ENCODE measurements at regions not wholly inside any gene's neighbourhood (a gene's known extent, or its start where the extent isn't known, plus 50 kb on each side); places are given as distances from the start of the nearest gene placed in this dataset.
"Not testable (repeated sequence)": the region's sequence is repeated elsewhere in the genome, so short reads cannot be mapped to it uniquely, and the experiment has no call there.

DNA sequence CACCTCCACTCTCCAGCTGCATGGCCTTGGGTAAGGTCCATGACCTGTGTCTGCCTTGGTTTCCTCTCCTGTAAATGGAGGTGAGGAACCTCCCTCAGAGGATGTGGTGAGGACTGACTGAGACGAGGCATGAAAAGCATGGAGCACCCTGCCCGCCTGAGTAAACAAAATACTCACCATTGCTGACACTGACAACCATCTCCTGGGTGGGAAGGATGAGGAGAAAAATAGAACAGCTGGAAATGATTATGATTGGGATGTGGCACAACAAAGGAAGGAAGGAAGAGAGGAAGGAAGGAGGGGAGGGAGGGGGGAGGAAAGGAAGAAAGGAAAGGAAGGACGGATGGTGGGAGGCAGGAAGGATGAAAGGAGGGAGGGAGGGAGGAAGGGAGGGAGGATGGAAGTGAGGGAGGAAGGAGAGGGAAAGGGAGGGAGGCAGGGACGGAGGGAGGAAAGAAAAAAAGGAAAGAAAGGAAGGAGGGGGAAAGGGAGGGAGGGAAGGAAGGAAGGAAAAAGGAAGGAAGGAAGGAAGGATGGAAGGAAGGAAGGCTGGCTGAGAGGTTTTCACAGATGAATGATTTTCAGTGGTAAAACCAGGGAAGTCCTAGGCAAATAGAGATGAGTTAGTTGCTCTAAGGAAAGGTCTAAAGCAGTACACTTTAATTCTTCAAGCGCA is 276.5 kb upstream of the XYLT1 start:
- no peak for DNase-seq (ENCODE audit: low spot score)
- Mint-ChIP-seq H3K27ac (no peak overlapping the region), H3K27me3 (peaks cover 15 to 16% of the 10 kb centered on the region in 2 donors)

DNA sequence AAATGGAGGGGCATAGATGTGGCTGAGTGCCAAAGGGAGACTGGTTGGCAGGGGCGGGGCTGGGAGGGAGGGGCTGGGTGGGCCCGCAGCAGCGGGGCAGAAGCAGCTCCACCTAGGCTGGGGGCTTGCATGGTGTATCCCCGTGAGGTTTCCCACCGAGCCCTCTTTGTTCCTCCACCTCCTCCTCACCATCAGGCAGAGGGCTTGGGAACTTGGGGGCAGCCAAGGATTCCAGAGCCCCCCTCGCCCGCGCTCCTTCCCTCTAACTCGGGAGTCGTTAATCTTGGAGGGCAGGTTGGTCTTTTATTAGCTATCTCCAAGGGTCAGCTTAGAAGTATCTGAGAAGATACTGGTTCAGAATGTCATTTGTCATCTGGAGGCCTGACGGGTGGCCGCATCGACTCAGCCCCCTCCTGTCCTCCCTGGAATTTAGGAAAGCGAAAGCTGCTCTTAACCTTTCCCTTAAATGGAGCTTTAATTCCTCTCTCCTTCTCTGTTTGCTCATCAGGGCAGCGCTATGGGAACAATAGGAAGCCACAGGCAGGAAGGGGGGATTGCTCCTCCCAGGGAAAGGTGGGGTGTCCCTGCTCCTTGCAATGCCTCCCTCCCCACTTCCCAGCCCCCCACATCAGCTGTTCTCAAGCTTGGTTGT is 274.3 kb upstream of the XYLT1 start:
- Mint-ChIP-seq H3K36me3 (peaks cover 5% of the 10 kb centered on the region), H3K4me3 (no peak overlapping the region), H3K27me3 (peaks cover 15 to 16% of the 10 kb centered on the region in 2 donors), H3K9me3 (peaks cover 4% of the 10 kb centered on the region), H3K27ac (no peak overlapping the region), H3K4me1 (ENCODE audit: low read depth in 2 of 2) (no peaks in the 10 kb centered on the region)
- ATAC-seq (no peak), DNase-seq (ENCODE audit: low spot score) (no peak)

More for the DNA sequence above, 276.5 kb upstream of the XYLT1 start:
- ATAC-seq, result no peak
- no peak overlapping the region for H3K4me3 Mint-ChIP-seq
- H3K4me1 Mint-ChIP-seq (ENCODE audit: low read depth in 2 of 2), result no peaks in the 10 kb centered on the region
- H3K9me3 Mint-ChIP-seq, result peaks cover 4% of the 10 kb centered on the region
- H3K36me3 Mint-ChIP-seq, result peaks cover 5% of the 10 kb centered on the region

DNA sequence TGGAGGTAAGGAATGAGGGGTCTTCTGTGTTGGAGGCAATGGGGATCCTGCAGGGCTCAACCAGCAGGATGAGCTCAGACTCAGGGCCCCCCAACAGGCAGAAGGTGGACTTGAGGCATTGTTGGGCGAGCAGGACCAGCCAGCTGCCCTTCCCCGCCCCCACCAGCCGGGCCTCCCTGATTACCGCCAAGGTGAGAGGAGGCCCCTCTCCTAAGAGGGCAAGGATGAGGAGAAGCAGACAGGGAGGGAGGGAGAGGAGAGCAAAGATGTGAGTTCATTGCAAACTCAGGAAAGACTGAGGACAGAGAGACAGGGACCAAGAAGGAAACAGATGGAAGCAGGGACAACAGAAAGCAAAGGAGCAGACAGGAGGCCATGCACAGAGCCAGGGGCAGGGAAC is 272.8 kb upstream of the XYLT1 start:
- ATAC-seq, result no peak
- Mint-ChIP-seq H3K4me3 (no peak overlapping the region), H3K9me3 (no peaks in the 10 kb centered on the region), H3K27ac (no peak overlapping the region), H3K27me3 (peaks cover 10 to 13% of the 10 kb centered on the region in 2 donors), H3K4me1 (ENCODE audit: low read depth in 2 of 2) (no peaks in the 10 kb centered on the region), H3K36me3 (no peaks in the 10 kb centered on the region)
- no peak for DNase-seq (ENCODE audit: low spot score)

DNA sequence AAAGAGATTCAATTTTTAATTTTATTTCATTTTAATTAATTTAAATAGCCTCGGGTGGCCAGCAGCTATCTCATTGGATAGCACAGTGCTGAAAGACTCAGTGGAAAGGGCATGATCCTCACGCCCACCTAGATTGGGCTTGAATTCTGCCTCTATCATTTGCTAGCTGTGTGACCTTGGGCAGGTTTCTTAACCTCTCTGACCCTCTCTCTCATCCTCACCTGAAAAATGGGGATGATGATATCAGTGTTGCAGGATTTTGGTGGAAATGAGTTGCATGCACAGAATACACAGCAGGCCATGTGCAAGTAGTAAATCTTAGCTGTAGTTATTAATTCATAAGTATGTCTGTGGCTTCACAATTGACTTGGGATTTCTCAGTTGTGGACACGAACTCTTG is 272.4 kb upstream of the XYLT1 start:
- Mint-ChIP-seq H3K27ac (no peak overlapping the region), H3K27me3 (peaks cover 9 to 12% of the 10 kb centered on the region in 2 donors), H3K36me3 (no peaks in the 10 kb centered on the region), H3K4me1 (ENCODE audit: low read depth in 2 of 2) (no peaks in the 10 kb centered on the region), H3K9me3 (no peaks in the 10 kb centered on the region), H3K4me3 (no peak overlapping the region)
- DNase-seq (ENCODE audit: low spot score) (no peak), ATAC-seq (no peak)

DNA sequence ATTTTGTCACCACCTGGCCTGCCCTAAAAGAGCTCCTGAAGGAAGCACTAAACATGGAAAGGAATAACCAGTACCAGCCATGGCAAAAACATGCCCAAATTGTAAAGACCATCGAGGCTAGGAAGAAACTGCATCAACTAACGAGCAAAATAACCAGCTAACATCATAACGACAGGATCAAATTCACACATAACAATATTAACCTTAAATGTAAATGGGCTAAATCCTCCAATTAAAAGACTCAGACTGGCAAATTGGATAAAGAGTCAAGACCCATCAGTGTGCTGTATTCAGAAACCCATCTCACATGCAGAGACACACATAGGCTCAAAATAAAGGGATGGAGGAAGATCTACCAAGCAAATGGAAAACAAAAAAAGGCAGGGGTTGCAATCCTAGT is 264.3 kb upstream of the XYLT1 start:
- H3K27me3 Mint-ChIP-seq, result peaks cover 15 to 26% of the 10 kb centered on the region in 2 donors
- H3K4me1 Mint-ChIP-seq (ENCODE audit: low read depth in 2 of 2); H3K4me3 Mint-ChIP-seq; DNase-seq (ENCODE audit: low spot score); H3K9me3 Mint-ChIP-seq; H3K27ac Mint-ChIP-seq; H3K36me3 Mint-ChIP-seq; ATAC-seq: not testable (repeated sequence)

DNA sequence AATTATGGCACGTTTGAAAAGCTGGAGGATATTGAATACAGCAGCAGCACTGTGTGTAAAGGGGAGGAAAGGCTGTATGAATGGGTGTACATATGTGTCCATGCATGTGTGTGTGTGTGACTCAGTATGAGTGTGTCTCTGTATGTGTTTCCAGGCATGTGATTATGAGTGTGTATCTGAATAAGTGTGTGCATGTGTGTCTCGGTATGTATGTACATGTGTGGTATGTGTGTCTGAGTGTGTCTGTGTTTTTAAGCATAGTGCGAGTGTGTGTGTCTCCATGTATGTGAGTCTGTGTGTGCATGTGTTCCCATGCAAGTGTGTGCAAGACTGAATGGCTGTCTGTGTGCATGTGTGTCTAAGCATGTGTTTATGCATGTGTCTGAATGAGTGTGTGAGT is 259.1 kb upstream of the XYLT1 start:
- Mint-ChIP-seq H3K27ac (no peak overlapping the region), H3K27me3 (peaks cover 13 to 31% of the 10 kb centered on the region in 2 donors), H3K9me3 (no peaks in the 10 kb centered on the region), H3K36me3 (no peaks in the 10 kb centered on the region), H3K4me1 (ENCODE audit: low read depth in 2 of 2) (no peaks in the 10 kb centered on the region), H3K4me3 (no peak overlapping the region)
- ATAC-seq, result no peak
- DNase-seq (ENCODE audit: low spot score), result no peak

DNA sequence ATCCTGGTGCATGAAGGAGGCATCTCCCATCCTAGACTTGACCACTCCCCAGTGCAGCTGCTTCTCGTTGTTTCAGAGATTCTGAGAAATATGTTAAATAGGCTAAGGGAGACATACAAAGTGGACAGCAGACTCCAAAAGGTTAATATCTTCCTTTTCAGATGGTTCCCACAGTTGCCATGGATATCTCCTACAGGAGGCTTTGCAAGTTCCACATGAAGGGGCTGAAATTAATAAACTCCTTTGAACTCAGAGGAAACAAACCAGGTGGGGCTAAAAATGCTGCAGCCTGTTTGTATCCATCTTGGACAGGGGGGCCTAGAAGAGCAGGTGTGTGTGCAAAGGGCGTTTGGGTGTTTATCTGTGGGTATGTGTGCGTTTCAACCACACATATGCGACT is 257.4 kb upstream of the XYLT1 start:
- Mint-ChIP-seq H3K27me3 (peaks cover 9 to 25% of the 10 kb centered on the region in 2 donors), H3K9me3 (no peaks in the 10 kb centered on the region)

DNA sequence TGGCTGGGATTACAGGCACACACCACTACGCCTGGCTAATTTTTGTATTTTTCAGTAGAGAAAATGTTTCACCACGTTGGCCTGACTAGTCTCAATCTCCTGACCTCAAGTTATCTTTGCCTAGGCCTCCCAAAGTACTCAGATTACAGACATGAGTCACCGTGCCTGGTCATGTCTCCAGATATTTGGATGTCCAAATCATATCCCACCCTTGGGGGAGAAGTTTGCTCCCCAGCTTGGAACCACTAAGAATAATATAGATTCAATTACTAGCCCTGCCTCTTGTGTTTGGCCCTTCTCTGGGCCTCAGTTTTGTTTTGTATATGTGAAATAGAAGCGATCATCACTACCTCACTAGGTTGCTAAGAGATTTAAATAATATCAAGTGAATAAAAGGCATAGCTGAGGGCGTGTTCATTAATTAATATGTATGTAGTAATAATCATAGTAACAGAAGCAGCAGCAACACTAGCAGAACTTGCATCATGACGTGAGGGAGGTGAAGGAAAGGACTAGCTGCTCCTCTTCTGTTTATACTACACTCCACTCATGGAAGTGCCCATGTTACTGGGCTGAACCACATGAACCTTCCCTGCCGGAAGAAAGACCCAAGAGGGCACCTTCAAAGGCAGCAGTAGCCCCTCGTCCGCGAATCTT is 253.6 kb upstream of the XYLT1 start:
- Mint-ChIP-seq H3K4me1 (ENCODE audit: low read depth in 2 of 2) (no peaks in the 10 kb centered on the region), H3K27ac (no peak overlapping the region)
- ATAC-seq, result no peak

More for the DNA sequence above, 257.4 kb upstream of the XYLT1 start:
- H3K4me1 Mint-ChIP-seq (ENCODE audit: low read depth in 2 of 2), result no peaks in the 10 kb centered on the region
- H3K4me3 Mint-ChIP-seq, result no peak overlapping the region
- no peaks in the 10 kb centered on the region for H3K36me3 Mint-ChIP-seq
- no peak for DNase-seq (ENCODE audit: low spot score)
- no peak for ATAC-seq
- no peak overlapping the region for H3K27ac Mint-ChIP-seq

DNA sequence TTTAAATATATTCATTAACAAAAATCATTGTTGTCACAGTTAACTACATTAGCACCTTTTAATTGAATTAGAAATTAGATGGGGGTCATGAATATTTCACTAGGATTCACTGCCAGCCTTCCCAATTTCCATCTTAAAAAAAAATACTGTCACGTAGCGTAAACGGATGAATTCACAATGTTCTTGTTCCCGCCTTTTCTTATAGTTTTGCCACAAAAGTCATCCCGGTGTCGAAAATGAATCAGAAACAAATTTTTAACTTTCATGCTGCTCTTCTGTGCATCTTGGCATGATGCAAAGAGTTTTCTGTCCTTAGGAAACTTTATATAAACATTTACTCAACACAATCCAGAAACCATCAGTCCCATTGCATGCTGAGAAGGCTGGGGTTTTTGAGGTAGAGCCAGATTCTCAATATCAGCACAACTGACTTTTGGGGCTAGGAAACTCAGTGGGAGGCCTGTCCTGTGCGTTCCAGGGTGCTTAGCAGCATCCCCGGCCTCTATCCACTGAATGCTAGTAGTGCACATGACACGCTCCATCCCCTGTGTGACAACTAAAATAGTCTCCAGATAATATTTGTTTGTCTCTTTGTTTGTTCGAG is 252.9 kb upstream of the XYLT1 start:
- H3K9me3 Mint-ChIP-seq, result no peaks in the 10 kb centered on the region
- H3K36me3 Mint-ChIP-seq, result no peaks in the 10 kb centered on the region
- no peak for ATAC-seq
- DNase-seq (ENCODE audit: low spot score), result no peak
- H3K4me1 Mint-ChIP-seq (ENCODE audit: low read depth in 2 of 2), result no peaks in the 10 kb centered on the region
- H3K4me3 Mint-ChIP-seq, result no peak overlapping the region
- H3K27ac Mint-ChIP-seq, result no peak overlapping the region
- peaks cover 9 to 20% of the 10 kb centered on the region in 2 donors for H3K27me3 Mint-ChIP-seq

More for the DNA sequence above, 253.6 kb upstream of the XYLT1 start:
- no peak for DNase-seq (ENCODE audit: low spot score)
- Mint-ChIP-seq H3K27me3 (peaks cover 9 to 28% of the 10 kb centered on the region in 2 donors), H3K36me3 (no peaks in the 10 kb centered on the region), H3K9me3 (no peaks in the 10 kb centered on the region), H3K4me3 (no peak overlapping the region)

DNA sequence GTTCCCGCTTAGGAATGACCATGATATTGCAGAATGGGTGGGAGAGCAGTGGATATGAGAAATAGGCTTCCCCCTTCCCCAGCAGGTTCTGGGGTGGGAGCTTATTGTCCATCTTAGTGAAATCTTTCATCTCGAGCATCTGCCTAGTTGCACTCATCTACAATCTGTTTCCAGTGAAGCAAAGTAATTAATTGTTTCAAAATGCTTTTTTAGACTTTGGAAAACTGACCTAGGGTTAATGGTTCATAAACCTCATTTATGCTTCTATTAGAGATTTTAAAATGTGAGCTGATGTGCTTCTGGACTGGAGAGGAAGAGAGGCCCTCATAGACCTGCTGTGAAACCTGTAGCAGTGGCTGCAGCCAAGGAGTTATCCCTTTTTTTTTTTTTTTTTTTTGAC is 247.7 kb upstream of the XYLT1 start:
- H3K27me3 Mint-ChIP-seq, result peaks cover 18 to 26% of the 10 kb centered on the region in 2 donors
- no peaks in the 10 kb centered on the region for H3K36me3 Mint-ChIP-seq
- H3K27ac Mint-ChIP-seq, result no peak overlapping the region
- no peak for ATAC-seq
- no peak overlapping the region for H3K4me3 Mint-ChIP-seq
- no peaks in the 10 kb centered on the region for H3K9me3 Mint-ChIP-seq
- H3K4me1 Mint-ChIP-seq (ENCODE audit: low read depth in 2 of 2), result no peaks in the 10 kb centered on the region
- no peak for DNase-seq (ENCODE audit: low spot score)

DNA sequence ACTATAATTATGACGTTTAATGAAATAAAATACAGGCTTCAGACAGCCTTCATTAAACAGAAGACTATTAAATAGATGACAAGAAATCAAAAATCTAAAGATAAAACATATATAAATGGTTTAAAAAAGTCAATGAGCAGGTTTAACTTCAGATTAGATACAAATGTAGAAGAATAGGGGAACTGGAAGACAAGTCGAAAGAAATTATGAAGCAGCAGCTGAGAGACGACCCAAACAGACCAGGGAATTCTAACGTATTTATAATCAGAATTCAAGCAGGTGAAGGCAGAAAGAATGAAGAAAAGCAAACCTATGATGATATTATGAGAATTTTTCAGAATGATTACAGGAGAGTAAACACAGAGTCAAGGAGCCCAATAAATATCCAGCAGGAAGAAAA is 235.1 kb upstream of the XYLT1 start:
- DNase-seq (ENCODE audit: low spot score) (no peak), ATAC-seq (no peak)
- Mint-ChIP-seq H3K27ac (no peak overlapping the region), H3K36me3 (no peaks in the 10 kb centered on the region), H3K9me3 (no peaks in the 10 kb centered on the region), H3K4me1 (ENCODE audit: low read depth in 2 of 2) (no peaks in the 10 kb centered on the region), H3K4me3 (no peak overlapping the region), H3K27me3 (peaks cover 15 to 37% of the 10 kb centered on the region in 2 donors)

DNA sequence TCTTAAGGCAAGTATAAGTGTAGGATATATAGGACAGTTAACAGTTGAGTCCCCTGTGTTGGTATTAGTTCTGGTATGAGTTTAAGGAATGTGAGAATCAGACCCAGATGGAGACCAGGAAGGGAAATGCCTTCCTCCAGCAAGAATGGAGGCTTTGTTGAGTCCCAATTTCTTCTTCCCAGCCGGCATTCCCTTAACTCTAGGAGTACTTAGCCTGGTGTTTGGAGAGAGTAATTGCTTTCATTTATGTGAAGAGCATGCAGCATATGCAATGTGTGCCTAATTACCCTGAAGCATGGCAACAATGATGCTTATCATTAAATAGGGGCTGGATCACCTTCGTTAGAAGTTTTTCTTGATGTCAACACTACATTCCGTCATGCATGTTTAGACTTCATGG is 225.9 kb upstream of the XYLT1 start:
- H3K9me3 Mint-ChIP-seq, result no peaks in the 10 kb centered on the region
- ATAC-seq (no peak), DNase-seq (ENCODE audit: low spot score) (no peak)
- H3K4me3 Mint-ChIP-seq, result no peak overlapping the region
- no peaks in the 10 kb centered on the region for H3K4me1 Mint-ChIP-seq (ENCODE audit: low read depth in 2 of 2)
- no peaks in the 10 kb centered on the region for H3K36me3 Mint-ChIP-seq
- H3K27me3 Mint-ChIP-seq, result peaks cover 27 to 56% of the 10 kb centered on the region in 2 donors
- no peak overlapping the region for H3K27ac Mint-ChIP-seq

DNA sequence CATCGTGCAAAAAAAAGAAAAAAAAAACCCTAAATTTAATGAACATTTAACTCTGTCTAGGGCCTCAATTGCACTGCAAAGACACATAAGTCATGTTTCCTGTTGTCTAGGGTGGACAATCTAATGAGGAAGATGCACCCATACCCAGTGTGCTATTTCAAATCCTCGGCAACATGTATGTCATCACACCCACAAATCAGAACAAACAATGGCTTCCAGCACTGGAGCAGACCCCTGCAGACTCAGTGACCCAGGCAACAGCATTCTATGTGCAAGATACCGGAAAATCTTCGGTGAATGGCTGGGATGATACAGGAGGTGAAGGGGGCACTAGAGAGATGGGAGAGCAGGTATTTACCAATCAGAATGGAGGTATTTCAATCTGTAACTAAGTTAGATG is 221.7 kb upstream of the XYLT1 start:
- peaks cover 11 to 50% of the 10 kb centered on the region in 2 donors for H3K27me3 Mint-ChIP-seq
- H3K36me3 Mint-ChIP-seq, result no peaks in the 10 kb centered on the region
- no peak overlapping the region for H3K27ac Mint-ChIP-seq
- H3K4me1 Mint-ChIP-seq (ENCODE audit: low read depth in 2 of 2), result no peaks in the 10 kb centered on the region
- H3K9me3 Mint-ChIP-seq, result no peaks in the 10 kb centered on the region
- H3K4me3 Mint-ChIP-seq, result no peak overlapping the region
- ATAC-seq (no peak), DNase-seq (ENCODE audit: low spot score) (no peak)

DNA sequence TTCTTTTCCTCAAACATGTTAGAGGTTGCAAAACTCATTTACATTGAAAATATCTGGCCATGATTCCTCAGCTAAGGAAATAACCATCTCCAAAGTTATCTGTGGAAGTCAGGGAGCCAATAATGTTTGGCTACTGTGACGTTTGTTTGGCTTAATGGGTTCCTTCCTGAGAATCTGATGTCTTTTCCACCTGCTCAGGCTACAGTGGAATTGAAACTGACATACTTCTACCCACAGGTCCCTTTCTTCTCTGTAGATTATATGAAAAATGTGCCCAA is 221.1 kb upstream of the XYLT1 start:
- DNase-seq (ENCODE audit: low spot score), result no peak
- Mint-ChIP-seq H3K4me1 (ENCODE audit: low read depth in 2 of 2) (no peaks in the 10 kb centered on the region), H3K36me3 (no peaks in the 10 kb centered on the region), H3K4me3 (no peak overlapping the region), H3K9me3 (no peaks in the 10 kb centered on the region), H3K27me3 (peaks cover 10 to 45% of the 10 kb centered on the region in 2 donors), H3K27ac (no peak overlapping the region)
- no peak for ATAC-seq

All from natural killer cell treated with Interleukin-12 subunit alpha and Interleukin-12 subunit beta and Interleukin-15 and Interleukin-18, amount 100 ng/mL, for 72 hours (primary cell).